ENCODE measurements at regions not wholly inside any gene's neighbourhood (a gene's known extent, or its start where the extent isn't known, plus 50 kb on each side); places are given as distances from the start of the nearest gene placed in this dataset.

- no peak for DNase-seq
Measured at GRCh38 chr15:77540312-77541060, 92.2 kb downstream of the LINGO1 start.

GRCh38 chr15:77538793-77539497 is 93.8 kb downstream of the LINGO1 start:
- DNase-seq = no peak

- DNase-seq = no peak
Measured at GRCh38 chr15:77538027-77538451, 94.7 kb downstream of the LINGO1 start.

GRCh38 chr15:77537006-77537405 is 95.7 kb downstream of the LINGO1 start:
- DNase-seq = no peak

- DNase-seq = no peak
Measured at GRCh38 chr15:77535845-77536244, 96.9 kb downstream of the LINGO1 start.

All from stimulated activated CD4-positive, alpha-beta T cell treated with anti-CD3 and anti-CD28 coated beads, Interleukin-4, amount 100 ng/mL, for 1 hour (primary cell).